ENCODE measurements at regions not wholly inside any gene's neighbourhood (a gene's known extent, or its start where the extent isn't known, plus 50 kb on each side); places are given as distances from the start of the nearest gene placed in this dataset.

GRCh38 chr1:8247811-8248436 lies 70.0 kb upstream of the SLC45A1 start:
- H3K27ac ChIP-seq = no peak overlapping the region
- H3K36me3 ChIP-seq = no peaks in the 10 kb centered on the region
- H3K27me3 ChIP-seq = no peaks in the 10 kb centered on the region
- DNase-seq (ENCODE audit: low spot score) = no peak
- no peaks in the 10 kb centered on the region for H3K9me3 ChIP-seq
- H3K4me3 ChIP-seq = no peak overlapping the region
- no peaks in the 10 kb centered on the region for H3K4me1 ChIP-seq
- TF ChIP-seq CTCF (IDR thresholded peaks at IDR 0.05) = no peak

GRCh38 chr1:8244304-8244703 lies 73.6 kb upstream of the SLC45A1 start:
- H3K4me3 ChIP-seq = no peak overlapping the region
- TF ChIP-seq CTCF (IDR thresholded peaks at IDR 0.05) = no peak
- no peaks in the 10 kb centered on the region for H3K27me3 ChIP-seq
- no peaks in the 10 kb centered on the region for H3K4me1 ChIP-seq
- H3K36me3 ChIP-seq = no peaks in the 10 kb centered on the region
- no peaks in the 10 kb centered on the region for H3K9me3 ChIP-seq
- no peak for DNase-seq (ENCODE audit: low spot score)
- no peak overlapping the region for H3K27ac ChIP-seq

- Histone ChIP-seq H3K27me3 (no peaks in the 10 kb centered on the region), H3K27ac (no peak overlapping the region), H3K4me3 (no peak overlapping the region), H3K9me3 (no peaks in the 10 kb centered on the region), H3K36me3 (no peaks in the 10 kb centered on the region), H3K4me1 (no peaks in the 10 kb centered on the region)
- DNase-seq (ENCODE audit: low spot score) = no peak
- TF ChIP-seq CTCF (IDR thresholded peaks at IDR 0.05) = no peak
Measured at GRCh38 chr1:8242498-8242897, 75.4 kb upstream of the SLC45A1 start.

- no peak for TF ChIP-seq CTCF (IDR thresholded peaks at IDR 0.05)
- Histone ChIP-seq H3K27ac (no peak overlapping the region), H3K9me3 (no peaks in the 10 kb centered on the region), H3K4me1 (no peaks in the 10 kb centered on the region), H3K36me3 (no peaks in the 10 kb centered on the region), H3K4me3 (no peak overlapping the region), H3K27me3 (no peaks in the 10 kb centered on the region)
- DNase-seq (ENCODE audit: low spot score) = no peak
Measured at GRCh38 chr1:8241417-8242014, 76.4 kb upstream of the SLC45A1 start.

- H3K9me3 ChIP-seq = no peaks in the 10 kb centered on the region
- DNase-seq (ENCODE audit: low spot score) = no peak
- H3K4me1 ChIP-seq = no peaks in the 10 kb centered on the region
- no peak overlapping the region for H3K4me3 ChIP-seq
- H3K27me3 ChIP-seq = no peaks in the 10 kb centered on the region
- H3K27ac ChIP-seq = no peak overlapping the region
- TF ChIP-seq CTCF (IDR thresholded peaks at IDR 0.05) = no peak
- H3K36me3 ChIP-seq = no peaks in the 10 kb centered on the region
Measured at GRCh38 chr1:8239306-8240023, 78.4 kb upstream of the SLC45A1 start.

Measured in right atrium auricular region (tissue), 2 donors.